Superior temporal gyrus (tissue), 1 donor: ENCODE measurements at regions not wholly inside any gene's neighbourhood (a gene's known extent, or its start where the extent isn't known, plus 50 kb on each side); places are given as distances from the start of the nearest gene placed in this dataset.
"Not testable (repeated sequence)": the region's sequence is repeated elsewhere in the genome, so short reads cannot be mapped to it uniquely, and the experiment has no call there.

Experiments used
- DNase-seq: peaks from one replicate; pipeline ENCODE4 v3.0.0-alpha.2; 2016; ENCODE audit errors: extremely low spot score

DNA sequence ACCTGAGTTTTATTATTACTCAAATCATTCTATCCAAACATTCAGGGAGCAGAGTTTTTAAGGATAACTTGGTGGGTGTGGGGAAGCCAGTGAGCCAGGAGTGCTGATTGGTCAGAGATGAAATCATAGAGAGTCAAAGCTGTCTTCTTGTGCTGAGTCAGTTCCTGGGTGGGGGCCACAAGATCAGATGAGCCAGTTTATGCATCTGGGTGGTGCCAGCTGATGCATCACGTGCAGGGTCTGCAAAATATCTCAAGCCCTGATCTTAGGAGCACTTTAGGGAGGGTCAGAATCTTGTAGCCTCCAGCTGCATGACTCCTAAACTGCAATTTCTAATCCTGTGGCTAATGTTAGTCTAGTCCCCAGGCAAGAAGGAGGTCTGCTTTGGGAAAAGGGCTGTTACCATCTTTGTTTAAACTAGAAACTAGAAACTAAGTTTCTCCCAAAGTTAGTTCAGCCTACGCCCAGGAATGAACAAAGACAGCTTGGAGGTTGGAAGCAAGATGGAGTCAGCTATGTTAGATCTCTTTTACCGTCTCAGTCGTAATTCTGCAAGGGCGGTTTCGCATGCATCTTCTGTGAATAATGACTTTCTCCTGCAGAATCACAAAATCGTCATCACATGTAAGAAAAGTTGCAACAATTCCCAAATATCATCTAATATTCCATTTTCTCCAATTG is 97.5 kb downstream of the ZNF664 start:
- not testable (repeated sequence) for DNase-seq

GRCh38 chr12:124071075-124071443 is 98.0 kb downstream of the ZNF664 start:
- DNase-seq, result no peak

DNA sequence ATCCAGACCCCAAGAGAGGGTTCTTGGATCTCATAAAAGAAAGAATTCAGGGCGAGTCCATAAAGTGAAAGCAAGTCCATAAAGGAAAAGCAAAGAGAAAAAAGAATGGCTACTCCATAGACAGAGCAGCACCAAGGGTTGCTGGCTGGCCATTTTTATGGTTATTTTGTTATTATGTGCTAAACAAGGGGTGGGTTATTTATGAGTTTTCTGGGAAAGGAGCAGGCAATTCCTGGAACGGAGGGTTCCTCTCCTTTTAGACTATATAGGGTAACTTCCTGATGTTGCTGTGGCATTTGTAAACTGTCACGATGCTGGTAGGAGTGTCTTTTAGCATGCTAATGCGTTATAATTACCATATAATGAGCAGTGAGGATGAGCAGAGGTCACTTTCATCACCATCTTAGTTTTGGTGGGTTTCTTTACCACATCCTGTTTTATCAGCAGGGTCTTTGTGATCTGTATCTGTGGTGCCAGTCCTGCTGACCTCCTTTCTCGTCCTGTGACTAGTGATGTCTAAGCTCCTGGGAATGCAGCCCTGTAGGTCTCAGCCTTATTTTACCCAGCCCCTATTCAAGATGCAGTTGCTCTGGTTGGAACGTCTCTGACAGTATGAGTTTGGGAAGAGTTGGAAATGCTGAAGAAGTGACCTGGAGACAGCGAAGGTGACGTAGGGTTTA is 100.5 kb downstream of the ZNF664 start:
- DNase-seq, result no peak

- DNase-seq, result no peak
Observed at GRCh38 chr12:124075841-124076240, 102.8 kb downstream of the ZNF664 start.

GRCh38 chr12:124077701-124078100 is 104.7 kb downstream of the ZNF664 start:
- no peak for DNase-seq

- no peak for DNase-seq
Observed at GRCh38 chr12:124078800-124079199, 105.8 kb downstream of the ZNF664 start.

- DNase-seq, result no peak
Observed at GRCh38 chr12:124080649-124081048, 107.6 kb downstream of the ZNF664 start.

GRCh38 chr12:124082012-124082411 is 109.0 kb downstream of the ZNF664 start:
- DNase-seq, result no peak

- DNase-seq, result no peak
Observed at GRCh38 chr12:124082687-124083086, 109.7 kb downstream of the ZNF664 start.

- no peak for DNase-seq
Observed at GRCh38 chr12:124083708-124084107, 110.7 kb downstream of the ZNF664 start.

DNA sequence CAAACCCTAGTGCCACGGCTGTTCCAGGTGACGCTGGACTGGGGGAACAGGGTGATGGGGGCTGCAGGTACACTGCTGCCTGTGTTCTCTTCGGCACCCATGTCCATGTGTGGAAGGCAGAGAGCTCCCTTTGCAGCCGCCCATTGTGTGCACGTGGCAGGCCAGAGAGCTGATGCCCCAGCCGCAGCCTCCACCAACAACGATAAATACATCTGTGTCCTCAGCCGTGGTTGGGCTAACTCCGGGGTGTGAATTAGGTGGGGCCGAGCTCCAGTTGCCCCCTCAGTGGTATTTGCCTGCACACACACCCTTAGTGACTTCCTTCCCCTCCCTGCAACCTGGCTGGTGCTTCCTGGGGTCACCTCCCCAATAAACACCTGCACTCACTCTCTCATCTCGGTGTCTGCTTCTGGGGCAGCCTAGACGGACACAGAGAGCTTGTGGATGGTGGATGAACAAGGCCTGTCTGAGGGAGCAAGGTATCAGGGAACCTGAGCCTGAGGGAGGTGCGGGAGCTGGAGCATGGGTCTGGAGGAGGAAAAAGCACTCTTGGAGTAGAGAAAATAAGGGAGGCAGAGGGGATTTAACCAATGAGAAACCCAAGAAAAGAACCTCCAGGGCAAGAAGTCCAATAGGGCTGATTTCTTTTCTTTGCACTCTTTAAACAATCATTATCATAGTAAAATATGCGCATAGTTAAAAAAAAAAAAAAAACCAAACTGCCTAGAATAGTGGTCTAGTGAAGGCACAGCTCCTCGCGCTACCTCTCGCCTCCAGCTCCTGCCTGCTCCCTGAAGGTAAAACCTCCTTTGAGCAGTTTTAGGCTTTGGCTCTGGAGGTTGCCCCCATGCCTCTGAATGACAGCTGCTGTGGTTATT is 112.6 kb downstream of the ZNF664 start:
- DNase-seq, result no peak

- no peak for DNase-seq
Observed at GRCh38 chr12:124086299-124086898, 113.4 kb downstream of the ZNF664 start.

- DNase-seq, result no peak
Observed at GRCh38 chr12:124087266-124088051, 114.4 kb downstream of the ZNF664 start.

DNA sequence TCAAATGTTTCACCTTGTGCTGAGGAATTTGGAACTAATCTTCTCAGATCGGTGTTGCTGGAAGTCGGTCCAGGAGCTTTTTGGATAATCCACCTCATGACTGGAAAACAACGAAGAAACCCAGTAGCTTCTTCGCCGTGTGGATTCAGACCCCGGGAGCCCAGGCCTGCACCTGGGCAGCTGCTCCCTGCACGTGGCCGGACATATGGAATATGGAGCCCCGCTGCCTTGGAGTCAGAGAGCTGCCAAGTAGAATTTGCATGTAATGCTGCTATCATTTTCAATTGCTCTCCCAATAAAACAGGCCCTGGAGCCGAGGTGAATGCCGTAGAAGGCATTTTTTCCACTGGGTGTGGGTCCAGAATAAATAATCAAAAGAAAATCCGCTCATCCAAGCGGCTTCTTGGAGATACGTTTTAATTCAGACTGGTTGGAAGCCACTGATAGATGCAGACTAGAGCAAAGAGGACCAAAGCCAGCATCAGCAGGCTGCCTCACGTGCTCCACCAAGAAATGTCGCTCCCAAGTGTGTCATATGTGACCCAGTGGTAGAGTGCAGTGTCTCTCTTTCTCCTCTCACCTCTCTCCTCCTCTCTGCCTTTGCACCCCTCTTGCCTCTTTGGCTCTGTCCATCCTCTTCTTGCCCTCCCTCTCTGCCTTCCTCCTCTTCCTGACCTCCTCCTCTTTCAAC is 115.3 kb downstream of the ZNF664 start:
- DNase-seq, result no peak

- DNase-seq, result not testable (repeated sequence)
Observed at GRCh38 chr12:124089181-124089914, 116.3 kb downstream of the ZNF664 start.

GRCh38 chr12:124091835-124092234 is 118.8 kb downstream of the ZNF664 start:
- no peak for DNase-seq

GRCh38 chr12:124092532-124092931 is 119.5 kb downstream of the ZNF664 start:
- not testable (repeated sequence) for DNase-seq

- no peak for DNase-seq
Observed at GRCh38 chr12:124093297-124093696, 120.3 kb downstream of the ZNF664 start.

- no peak for DNase-seq
Observed at GRCh38 chr12:124094188-124094587, 121.2 kb downstream of the ZNF664 start.

DNA sequence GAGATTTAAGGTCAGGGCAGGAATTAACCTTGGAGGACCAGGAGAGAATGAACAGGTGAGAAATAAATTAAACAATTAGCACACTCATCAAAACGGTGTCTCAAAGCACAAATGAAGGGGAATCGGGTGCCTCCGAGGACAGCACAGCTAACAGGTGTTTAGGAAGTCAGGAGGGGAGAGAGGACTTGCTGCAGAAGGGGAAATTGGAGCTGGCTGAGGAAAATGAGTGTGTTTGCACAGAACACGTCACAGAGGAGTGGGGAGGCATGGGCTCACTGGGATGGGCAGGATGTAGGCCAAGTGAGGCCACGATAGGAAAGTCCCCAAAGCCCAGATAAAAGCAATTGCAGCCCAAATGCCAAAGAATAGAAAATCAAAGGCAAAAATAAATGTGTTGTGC is 121.7 kb downstream of the ZNF664 start:
- DNase-seq, result no peak
